Neutrophil (primary cell): ENCODE measurements at regions not wholly inside any gene's neighbourhood (a gene's known extent, or its start where the extent isn't known, plus 50 kb on each side); places are given as distances from the start of the nearest gene placed in this dataset.
"Not testable (repeated sequence)": the region's sequence is repeated elsewhere in the genome, so short reads cannot be mapped to it uniquely, and the experiment has no call there.

Source experiments
- H3K27ac ChIP-seq: fragments of 200-600 bp; sonication (generic); 2 replicates; pipeline ENCODE4 v1.5.1; 2016; ENCODE audit warnings: mild to moderate bottlenecking, moderate library complexity
- H3K27me3 ChIP-seq: fragments of 200-600 bp; sonication (generic); 2 replicates; pipeline ENCODE4 v1.6.0; 2016; ENCODE audit warnings: mild to moderate bottlenecking
- H3K36me3 ChIP-seq: fragments of 200-600 bp; sonication (generic); 2 replicates; pipeline ENCODE4 v1.5.1; 2017
- H3K4me1 ChIP-seq, 2 experiments: fragments of 200-600 bp in 1 of 2; sonication (generic) in 1 of 2; 1 replicate in 1 of 2; 2 replicates in 1 of 2; pipeline versions ENCODE4 v1.5.1 to v1.6.1; 2013 to 2016; ENCODE audit warnings: low read depth in 1 of 2, low read length in 1 of 2, mild to moderate bottlenecking in 1 of 2, moderate library complexity in 1 of 2; ENCODE audit not compliant: control insufficient read depth in 1 of 2, insufficient read depth in 1 of 2
- H3K4me3 ChIP-seq, 2 experiments: fragments of 200-600 bp in 1 of 2; sonication (generic) in 1 of 2; 1 replicate in 1 of 2; 2 replicates in 1 of 2; pipeline ENCODE4 v1.5.1; 2013 to 2016; ENCODE audit warnings: low read depth in 1 of 2, low read length in 1 of 2, mild to moderate bottlenecking in 1 of 2, moderate library complexity in 1 of 2
- H3K9me3 ChIP-seq: fragments of 200-600 bp; sonication (generic); 2 replicates; pipeline ENCODE4 v1.5.1; 2016
- TF ChIP-seq, protein P1 (sequence below): fragments of 200-600 bp; sonication (generic); IDR thresholded peaks from 2 replicates; pipeline ENCODE4 v1.5.1; 2016; ENCODE audit warnings: antibody characterized with exemption

DNA sequence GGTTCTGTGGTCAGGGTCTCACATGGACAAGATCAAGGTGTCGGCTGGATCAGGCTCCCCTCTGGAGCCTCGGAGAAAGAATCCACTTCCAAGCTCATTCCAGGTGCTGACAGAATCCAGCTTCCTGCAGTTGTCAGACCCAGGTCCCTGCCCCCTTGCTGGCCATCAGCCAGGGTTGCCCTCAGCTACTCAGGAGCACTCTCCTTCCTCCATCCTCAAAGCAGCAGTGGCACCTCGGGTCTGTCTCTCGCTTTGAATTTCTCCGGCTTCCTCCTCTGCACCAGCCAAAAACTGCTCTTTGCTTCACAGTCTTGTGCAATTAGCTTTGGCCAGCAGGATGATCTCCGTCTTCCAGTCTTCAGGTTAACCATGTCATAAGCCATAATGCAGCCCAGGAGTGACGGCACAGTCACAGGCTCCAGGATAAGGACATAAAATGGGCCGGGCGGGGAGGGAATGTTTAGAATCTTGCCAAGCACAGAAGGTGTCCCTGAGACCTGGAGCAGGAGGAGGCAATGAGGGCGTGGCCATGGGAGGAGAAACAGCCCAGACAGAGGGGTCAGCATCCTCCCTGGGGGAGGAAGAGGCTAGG, 79.4 kb upstream of the SLC25A33 start:
- TF ChIP-seq, protein P1, sequence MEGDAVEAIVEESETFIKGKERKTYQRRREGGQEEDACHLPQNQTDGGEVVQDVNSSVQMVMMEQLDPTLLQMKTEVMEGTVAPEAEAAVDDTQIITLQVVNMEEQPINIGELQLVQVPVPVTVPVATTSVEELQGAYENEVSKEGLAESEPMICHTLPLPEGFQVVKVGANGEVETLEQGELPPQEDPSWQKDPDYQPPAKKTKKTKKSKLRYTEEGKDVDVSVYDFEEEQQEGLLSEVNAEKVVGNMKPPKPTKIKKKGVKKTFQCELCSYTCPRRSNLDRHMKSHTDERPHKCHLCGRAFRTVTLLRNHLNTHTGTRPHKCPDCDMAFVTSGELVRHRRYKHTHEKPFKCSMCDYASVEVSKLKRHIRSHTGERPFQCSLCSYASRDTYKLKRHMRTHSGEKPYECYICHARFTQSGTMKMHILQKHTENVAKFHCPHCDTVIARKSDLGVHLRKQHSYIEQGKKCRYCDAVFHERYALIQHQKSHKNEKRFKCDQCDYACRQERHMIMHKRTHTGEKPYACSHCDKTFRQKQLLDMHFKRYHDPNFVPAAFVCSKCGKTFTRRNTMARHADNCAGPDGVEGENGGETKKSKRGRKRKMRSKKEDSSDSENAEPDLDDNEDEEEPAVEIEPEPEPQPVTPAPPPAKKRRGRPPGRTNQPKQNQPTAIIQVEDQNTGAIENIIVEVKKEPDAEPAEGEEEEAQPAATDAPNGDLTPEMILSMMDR = no peak
- H3K36me3 ChIP-seq = no peaks in the 10 kb centered on the region
- peaks cover 7% of the 10 kb centered on the region for H3K27me3 ChIP-seq
- no peak overlapping the region for H3K27ac ChIP-seq
- no peak overlapping the region for H3K4me3 ChIP-seq
- no peaks in the 10 kb centered on the region for H3K4me1 ChIP-seq
- H3K9me3 ChIP-seq = no peaks in the 10 kb centered on the region

DNA sequence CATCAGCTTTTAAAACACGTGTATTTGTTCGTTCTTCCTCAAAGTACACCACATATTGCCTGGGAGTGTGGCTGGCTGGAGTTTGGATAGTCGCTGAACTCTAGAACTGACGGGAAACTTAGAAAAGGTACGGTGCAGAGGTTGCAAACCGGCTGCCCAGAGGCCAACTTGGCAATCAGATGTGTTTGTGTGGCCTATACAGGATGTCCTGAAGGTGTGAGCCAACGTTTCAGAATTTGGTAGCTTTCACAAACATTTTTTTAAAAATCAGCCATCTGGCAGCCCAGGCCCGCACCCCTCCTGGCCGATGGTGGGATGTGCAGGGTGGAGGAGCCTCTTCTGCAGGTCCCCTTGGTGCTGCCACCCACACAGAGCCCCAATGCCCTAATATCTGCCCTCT, 73.6 kb upstream of the SLC25A33 start:
- H3K9me3 ChIP-seq = no peaks in the 10 kb centered on the region
- peaks cover under 1% of the 10 kb centered on the region for H3K27me3 ChIP-seq
- no peak overlapping the region for H3K27ac ChIP-seq
- no peaks in the 10 kb centered on the region for H3K36me3 ChIP-seq
- TF ChIP-seq, protein P1 = no peak
- no peaks in the 10 kb centered on the region for H3K4me1 ChIP-seq
- no peak overlapping the region for H3K4me3 ChIP-seq

DNA sequence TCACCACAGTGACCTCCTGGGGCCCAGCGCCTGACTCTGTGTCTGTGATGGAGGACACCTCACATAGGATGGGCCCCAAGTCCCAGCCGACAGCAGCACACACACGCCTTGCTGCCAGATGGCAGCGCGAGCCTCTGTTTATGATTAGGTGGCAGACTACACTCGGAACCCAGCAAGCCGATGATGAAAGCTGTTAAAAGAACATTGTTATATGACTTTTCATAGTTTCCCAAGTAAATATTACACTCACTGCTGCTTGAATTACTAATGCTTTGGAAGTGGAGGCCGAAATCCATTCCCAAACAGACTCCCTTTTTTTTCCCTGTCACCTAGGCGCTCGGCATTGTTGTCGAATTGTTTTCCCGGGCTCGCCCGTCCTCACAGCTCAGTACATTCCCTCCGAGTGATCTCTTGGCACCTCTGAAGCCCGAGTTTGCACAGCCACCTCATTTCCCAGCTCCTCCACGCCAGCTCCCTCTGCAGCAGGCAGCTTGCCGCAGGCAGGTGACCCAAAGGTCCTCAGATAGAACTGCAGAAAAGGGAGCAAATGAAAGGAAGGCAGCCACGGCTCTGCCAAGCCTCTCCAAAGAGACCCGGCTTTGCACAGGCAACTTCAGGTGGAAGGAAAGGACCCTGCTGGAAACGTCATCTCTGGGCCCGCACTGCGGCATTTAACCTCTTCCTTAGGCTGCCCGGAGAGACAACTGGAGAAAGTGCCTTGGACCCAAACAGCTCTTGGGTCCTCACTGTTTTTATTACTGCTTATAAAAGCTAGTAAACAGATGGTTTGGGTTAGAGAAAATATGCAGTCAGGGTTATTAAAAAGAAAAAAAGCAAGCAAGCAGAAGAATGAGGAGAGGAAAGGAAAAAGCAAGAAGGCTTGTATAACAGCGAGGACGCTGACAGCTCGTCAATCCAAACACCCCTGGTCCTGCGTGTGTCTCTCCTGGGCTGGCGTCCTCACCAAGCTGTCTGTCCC, 72.2 kb upstream of the SLC25A33 start:
- H3K4me1 ChIP-seq = no peaks in the 10 kb centered on the region
- TF ChIP-seq, protein P1 = no peak
- H3K4me3 ChIP-seq = no peak overlapping the region
- H3K9me3 ChIP-seq = no peaks in the 10 kb centered on the region
- H3K27me3 ChIP-seq = peaks cover 15% of the 10 kb centered on the region
- no peak overlapping the region for H3K27ac ChIP-seq
- H3K36me3 ChIP-seq = no peaks in the 10 kb centered on the region

DNA sequence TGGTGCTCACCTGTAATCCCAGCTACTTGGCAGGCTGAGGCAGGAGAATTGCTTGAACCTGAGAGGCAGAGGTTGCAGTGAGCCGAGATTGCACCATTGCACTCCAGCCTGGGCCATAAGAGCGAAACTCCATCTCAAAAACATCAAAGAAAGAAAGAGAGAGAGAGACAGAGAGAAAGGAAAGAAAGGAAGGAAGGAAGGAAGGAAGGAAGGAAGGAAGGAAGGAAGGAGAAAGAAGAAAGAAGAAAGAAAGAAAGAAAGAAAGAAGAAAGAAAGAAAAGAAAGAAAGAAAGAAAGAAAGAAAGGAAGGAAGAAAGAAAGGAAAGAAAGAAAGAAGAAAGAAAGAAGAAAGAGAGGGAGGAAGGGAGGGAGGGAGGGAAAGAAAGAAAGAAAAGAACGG, 69.4 kb upstream of the SLC25A33 start:
- not testable (repeated sequence) for H3K9me3 ChIP-seq, H3K36me3 ChIP-seq, H3K27ac ChIP-seq, H3K4me1 ChIP-seq, H3K4me3 ChIP-seq
- H3K27me3 ChIP-seq = peaks cover 30% of the 10 kb centered on the region

DNA sequence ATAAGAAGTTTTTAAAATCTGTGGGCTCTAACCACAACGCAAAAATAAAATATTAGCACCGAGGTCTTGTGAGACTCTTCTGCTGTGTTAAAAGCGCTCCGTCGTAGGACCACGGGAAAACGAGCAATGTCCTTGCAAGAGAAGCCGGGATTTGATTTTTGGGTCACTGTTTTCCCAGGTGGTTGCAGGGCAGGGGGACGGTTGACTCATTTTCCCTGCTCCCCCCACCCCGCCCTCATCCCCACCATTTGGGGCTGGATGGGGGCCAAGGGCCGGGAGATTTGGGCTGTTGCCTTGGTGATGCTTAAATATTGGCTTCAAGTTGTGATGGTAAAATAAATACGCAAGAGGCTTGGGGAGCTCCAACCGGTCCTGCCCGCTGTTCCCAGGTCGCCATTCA, 67.6 kb upstream of the SLC25A33 start:
- Histone ChIP-seq H3K36me3 (no peaks in the 10 kb centered on the region), H3K27ac (no peak overlapping the region), H3K27me3 (peaks cover 45% of the 10 kb centered on the region), H3K4me3 (no peak overlapping the region), H3K4me1 (no peaks in the 10 kb centered on the region), H3K9me3 (no peaks in the 10 kb centered on the region)
- TF ChIP-seq, protein P1 = no peak
